Spleen (tissue), 11 donors: ENCODE measurements at regions not wholly inside any gene's neighbourhood (a gene's known extent, or its start where the extent isn't known, plus 50 kb on each side); places are given as distances from the start of the nearest gene placed in this dataset.

Experiments
- DNase-seq: peaks from one replicate; pipeline ENCODE4 v3.0.0-alpha.2; 2020
- H3K27ac ChIP-seq, 8 donors: fragments of 200-600 bp; sonication (generic) in 7 of 8; 1 replicate in 4 of 8; 2 replicates in 4 of 8; pipeline versions ENCODE4 v1.5.0 to v1.8.0; 2016 to 2021; ENCODE audit warnings: inconsistent platforms in 4 of 8, mild to moderate bottlenecking in 4 of 8, moderate library complexity in 1 of 8
- H3K27me3 ChIP-seq, 7 donors: fragments of 200-600 bp; sonication (generic) in 6 of 7; replicated peaks in 1 of 7; 1 replicate in 4 of 7; 2 replicates in 3 of 7; pipeline versions ENCODE4 v1.5.0 to v1.8.0; 2016 to 2021; ENCODE audit warnings: inconsistent platforms in 3 of 7, mild to moderate bottlenecking in 1 of 7
- H3K36me3 ChIP-seq, 6 donors: fragments of 200-600 bp; sonication (generic) in 5 of 6; 1 replicate in 4 of 6; 2 replicates in 2 of 6; pipeline versions ENCODE4 v1.5.0 to v1.8.0; 2016 to 2021; ENCODE audit warnings: inconsistent platforms in 2 of 6
- H3K4me1 ChIP-seq, 6 donors: fragments of 200-600 bp; sonication (generic) in 5 of 6; 1 replicate in 3 of 6; 2 replicates in 3 of 6; pipeline versions ENCODE4 v1.5.0 to v1.8.0; 2016 to 2021; ENCODE audit warnings: inconsistent platforms in 3 of 6
- H3K4me3 ChIP-seq, 8 donors: fragments of 200-600 bp; sonication (generic) in 7 of 8; 1 replicate in 4 of 8; 2 replicates in 4 of 8; pipeline versions ENCODE4 v1.5.0 to v1.8.0; 2016 to 2021; ENCODE audit warnings: inconsistent platforms in 4 of 8, mild to moderate bottlenecking in 4 of 8, moderate library complexity in 2 of 8
- H3K9me3 ChIP-seq, 8 donors: fragments of 200-600 bp; sonication (generic) in 7 of 8; 1 replicate in 4 of 8; 2 replicates in 4 of 8; pipeline versions ENCODE4 v1.5.0 to v1.8.0; 2016 to 2021; ENCODE audit warnings: inconsistent platforms in 4 of 8
- CTCF ChIP-seq, 11 experiments: fragments of 200-600 bp in 7 of 11; fragments of 450-650 bp in 4 of 11; sonication (generic) in 4 of 11; IDR thresholded peaks in 8 of 11; conservative IDR thresholded peaks in 3 of 11; 1 replicate in 7 of 11; 2 replicates in 4 of 11; pipeline versions ENCODE4 v1.4.0 to v1.8.0; 2016 to 2021; ENCODE audit warnings: antibody characterized with exemption in 11 of 11, inconsistent platforms in 4 of 11, mild to moderate bottlenecking in 1 of 11
- POLR2A ChIP-seq, 3 donors: fragments of 450-650 bp; IDR thresholded peaks; one replicate each; pipeline ENCODE4 v1.5.1; 2017; ENCODE audit warnings: antibody characterized with exemption in 3 of 3, mild to moderate bottlenecking in 1 of 3
- POLR2AphosphoS5 ChIP-seq, 3 donors: sonication (generic); formaldehyde crosslinking; IDR thresholded peaks; one replicate each; pipeline ENCODE4 v1.5.1; 2017; ENCODE audit warnings: antibody characterized with exemption in 3 of 3
- WGBS, 5 donors: extraction: QIAGEN DNeasy Blood & Tissue Kit in 3 of 5; methylation state at CpG; one replicate each; pipeline versions ENCODE4 v1.1.5 to v1.1.7; 2013 to 2018; 5-methylcytosine and 5-hydroxymethylcytosine counted together
- intact Hi-C: fragments of 100-400 bp; cut with DNase I; formaldehyde crosslinking; loops from one replicate; pipeline ENCODE4 v1.15.0; 2023; ENCODE audit warnings: low total_unique reads
- donor health status: healthy with polysubstance abuse.
- donor health status: DM: no; HTN: no; CAD: no; lungs with moderate emphysema.
- donor health status: DM: no; HTN: no; CAD: no.
- donor health status: Bipolar disorder and iron deficiency.
- donor health status: healthy.
- donor health status: DM: no; HTN: no; CAD: no.
- donor health status: DM: yes; HTN: yes; CAD: no.

- H3K27ac ChIP-seq: no peak overlapping the region
- 80 to 94% (median 89%) methylated on average over 5 of the region's 5 CpGs for WGBS, 5 donors
- no peaks in the 10 kb centered on the region for H3K9me3 ChIP-seq
- H3K27me3 ChIP-seq: no peaks in the 10 kb centered on the region
- H3K4me3 ChIP-seq: no peak overlapping the region
- intact Hi-C loops: no loop called here
- H3K36me3 ChIP-seq: no peaks in the 10 kb centered on the region
- TF ChIP-seq POLR2AphosphoS5 (IDR thresholded peaks at IDR 0.05) (no peak), POLR2A (IDR thresholded peaks at IDR 0.05) (no peak), CTCF (IDR thresholded peaks at IDR 0.05 in 8 of 11, conservative IDR thresholded peaks at IDR 0.05 in 3 of 11) (no peak)
- no peaks in the 10 kb centered on the region for H3K4me1 ChIP-seq
- DNase-seq: no peak
Measured at GRCh38 chr9:80881940-80882339, 807.4 kb downstream of the TLE1 start.

GRCh38 chr9:80881320-80881719 lies 808.0 kb downstream of the TLE1 start:
- Histone ChIP-seq H3K27ac (no peak overlapping the region), H3K4me3 (no peak overlapping the region), H3K4me1 (no peaks in the 10 kb centered on the region), H3K27me3 (no peaks in the 10 kb centered on the region), H3K36me3 (no peaks in the 10 kb centered on the region), H3K9me3 (no peaks in the 10 kb centered on the region)
- WGBS, 5 donors: 87 to 93% (median 88%) methylated on average over 6 of the region's 6 CpGs
- no peak for TF ChIP-seq POLR2AphosphoS5 (IDR thresholded peaks at IDR 0.05)
- no peak for TF ChIP-seq POLR2A (IDR thresholded peaks at IDR 0.05)
- TF ChIP-seq CTCF (IDR thresholded peaks at IDR 0.05 in 8 of 11, conservative IDR thresholded peaks at IDR 0.05 in 3 of 11): no peak
- intact Hi-C loops: no loop called here
- no peak for DNase-seq

GRCh38 chr9:80878556-80878955 lies 810.8 kb downstream of the TLE1 start:
- no peaks in the 10 kb centered on the region for H3K9me3 ChIP-seq
- no peaks in the 10 kb centered on the region for H3K36me3 ChIP-seq
- no peak overlapping the region for H3K4me3 ChIP-seq
- no peaks in the 10 kb centered on the region for H3K4me1 ChIP-seq
- no peak for DNase-seq
- 80 to 95% (median 87%) methylated on average over 2 of the region's 2 CpGs for WGBS, 5 donors
- intact Hi-C loops: no loop called here
- H3K27me3 ChIP-seq: no peaks in the 10 kb centered on the region
- H3K27ac ChIP-seq: no peak overlapping the region
- TF ChIP-seq CTCF (IDR thresholded peaks at IDR 0.05 in 8 of 11, conservative IDR thresholded peaks at IDR 0.05 in 3 of 11) (no peak), POLR2A (IDR thresholded peaks at IDR 0.05) (no peak)

GRCh38 chr9:80875947-80876346 lies 813.4 kb downstream of the TLE1 start:
- Histone ChIP-seq H3K27me3 (no peaks in the 10 kb centered on the region), H3K27ac (no peak overlapping the region), H3K4me1 (no peaks in the 10 kb centered on the region), H3K9me3 (no peaks in the 10 kb centered on the region), H3K36me3 (no peaks in the 10 kb centered on the region), H3K4me3 (no peak overlapping the region)
- intact Hi-C loops: no loop called here
- no peak for DNase-seq
- WGBS, 5 donors: 64 to 87% (median 74%) methylated on average over 4 of the region's 4 CpGs
- no peak for TF ChIP-seq POLR2AphosphoS5 (IDR thresholded peaks at IDR 0.05)

GRCh38 chr9:80874276-80874675 lies 815.1 kb downstream of the TLE1 start:
- 29 to 69% (median 63%) methylated on average over 1 of the region's 1 CpG for WGBS, 5 donors
- no peaks in the 10 kb centered on the region for H3K9me3 ChIP-seq

More at GRCh38 chr9:80874276-80874675, 815.1 kb downstream of the TLE1 start:
- DNase-seq: no peak
- Histone ChIP-seq H3K27me3 (no peaks in the 10 kb centered on the region), H3K4me3 (no peak overlapping the region), H3K36me3 (no peaks in the 10 kb centered on the region), H3K27ac (no peak overlapping the region), H3K4me1 (no peaks in the 10 kb centered on the region)
- TF ChIP-seq CTCF (IDR thresholded peaks at IDR 0.05 in 8 of 11, conservative IDR thresholded peaks at IDR 0.05 in 3 of 11): no peak
- no peak for TF ChIP-seq POLR2A (IDR thresholded peaks at IDR 0.05)
- no peak for TF ChIP-seq POLR2AphosphoS5 (IDR thresholded peaks at IDR 0.05)
- intact Hi-C loops: no loop called here
